LNCAP (cell line): ENCODE measurements at regions not wholly inside any gene's neighbourhood (a gene's known extent, or its start where the extent isn't known, plus 50 kb on each side); places are given as distances from the start of the nearest gene placed in this dataset.

Experiments used
- TF ChIP-seq, protein P1 (sequence below): fragments of 450-650 bp; IDR thresholded peaks from 2 replicates; pipeline ENCODE4 v1.5.1; 2017; ENCODE audit warnings: mild to moderate bottlenecking

- TF ChIP-seq, protein P1, sequence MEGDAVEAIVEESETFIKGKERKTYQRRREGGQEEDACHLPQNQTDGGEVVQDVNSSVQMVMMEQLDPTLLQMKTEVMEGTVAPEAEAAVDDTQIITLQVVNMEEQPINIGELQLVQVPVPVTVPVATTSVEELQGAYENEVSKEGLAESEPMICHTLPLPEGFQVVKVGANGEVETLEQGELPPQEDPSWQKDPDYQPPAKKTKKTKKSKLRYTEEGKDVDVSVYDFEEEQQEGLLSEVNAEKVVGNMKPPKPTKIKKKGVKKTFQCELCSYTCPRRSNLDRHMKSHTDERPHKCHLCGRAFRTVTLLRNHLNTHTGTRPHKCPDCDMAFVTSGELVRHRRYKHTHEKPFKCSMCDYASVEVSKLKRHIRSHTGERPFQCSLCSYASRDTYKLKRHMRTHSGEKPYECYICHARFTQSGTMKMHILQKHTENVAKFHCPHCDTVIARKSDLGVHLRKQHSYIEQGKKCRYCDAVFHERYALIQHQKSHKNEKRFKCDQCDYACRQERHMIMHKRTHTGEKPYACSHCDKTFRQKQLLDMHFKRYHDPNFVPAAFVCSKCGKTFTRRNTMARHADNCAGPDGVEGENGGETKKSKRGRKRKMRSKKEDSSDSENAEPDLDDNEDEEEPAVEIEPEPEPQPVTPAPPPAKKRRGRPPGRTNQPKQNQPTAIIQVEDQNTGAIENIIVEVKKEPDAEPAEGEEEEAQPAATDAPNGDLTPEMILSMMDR, result no peak
Measured at GRCh38 chr13:80726868-80727267, 385.9 kb upstream of the SPRY2 start.

DNA sequence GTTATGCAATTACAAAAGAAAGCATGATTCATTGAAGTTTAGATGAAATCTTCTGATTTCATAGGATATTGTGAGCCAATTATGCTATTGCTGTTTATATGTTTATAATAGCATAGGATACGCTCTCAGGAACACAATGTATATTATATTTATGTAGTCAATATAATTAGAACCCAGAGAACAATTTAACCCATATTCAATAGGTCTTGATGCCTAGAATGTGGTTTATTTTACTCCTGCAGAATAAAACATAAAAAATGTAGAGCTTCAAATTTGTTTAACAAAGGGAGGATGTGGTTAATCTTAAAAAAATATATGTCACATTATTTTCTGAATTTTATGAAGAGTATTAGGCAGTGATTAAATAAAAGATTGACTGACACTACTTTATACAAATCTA lies 380.8 kb upstream of the SPRY2 start:
- TF ChIP-seq, protein P1, result no peak

- TF ChIP-seq, protein P1, result no peak
Measured at GRCh38 chr13:80718970-80719369, 378.0 kb upstream of the SPRY2 start.

DNA sequence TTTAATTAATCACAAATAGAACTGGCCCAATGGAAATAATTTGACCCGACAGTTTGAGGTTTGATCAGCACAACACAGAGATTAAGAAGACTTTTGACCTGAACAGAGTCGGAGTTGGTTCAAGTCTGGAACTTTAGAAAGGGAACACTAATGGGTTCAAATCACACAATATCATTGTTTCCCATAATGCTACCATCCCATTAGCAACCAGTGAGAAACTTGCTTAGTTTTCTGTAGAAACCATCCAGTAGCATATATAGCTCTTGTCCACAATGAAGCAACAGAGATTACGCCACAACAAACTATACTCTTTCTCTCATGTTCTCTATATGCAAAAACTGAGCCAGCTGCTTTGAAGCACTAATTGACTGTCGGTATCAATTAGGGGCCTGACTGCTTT lies 376.9 kb upstream of the SPRY2 start:
- TF ChIP-seq, protein P1, result no peak

DNA sequence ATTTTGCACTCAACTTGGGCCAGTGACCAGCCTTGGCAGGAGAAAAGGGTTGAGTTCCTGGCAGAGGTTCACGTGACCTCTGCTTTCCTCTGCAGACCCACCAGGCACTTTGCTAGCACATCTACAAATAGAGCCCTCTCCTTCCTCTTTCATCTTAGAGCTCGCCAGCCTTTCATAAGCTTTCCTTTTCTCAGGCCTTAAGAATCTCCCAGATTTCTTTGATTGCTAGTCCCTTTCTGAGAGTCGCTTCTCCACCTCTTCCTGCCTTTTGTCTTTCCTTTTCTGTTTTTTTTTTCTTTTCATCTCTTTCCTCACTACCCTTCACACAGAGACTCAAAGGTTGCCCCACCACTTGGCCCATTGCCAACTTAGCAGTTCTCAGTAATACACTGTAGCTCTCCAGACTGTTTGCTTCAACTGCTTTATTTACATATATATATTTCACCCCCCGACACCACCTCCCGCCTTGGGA lies 375.7 kb upstream of the SPRY2 start:
- TF ChIP-seq, protein P1, result no peak

- TF ChIP-seq, protein P1, result no peak
Measured at GRCh38 chr13:80712026-80712425, 371.1 kb upstream of the SPRY2 start.

DNA sequence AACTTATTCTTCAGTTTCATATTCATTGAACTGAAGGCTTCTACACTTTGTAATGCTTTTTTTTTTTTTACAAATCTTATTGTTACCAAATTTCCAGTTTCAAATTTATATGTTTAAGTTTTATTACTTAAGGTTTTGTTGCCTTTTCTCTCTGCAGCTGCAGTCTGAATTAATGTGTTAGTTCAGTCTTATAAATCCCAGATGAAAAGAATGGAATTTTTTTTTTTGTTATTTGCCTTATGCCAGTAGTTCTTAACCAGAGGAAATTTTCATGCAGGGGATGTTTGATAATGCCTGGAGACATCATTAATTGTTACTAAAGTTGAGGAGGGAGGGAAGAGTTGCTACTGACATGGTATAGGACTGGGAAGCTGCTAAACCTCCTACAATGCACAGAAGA lies 367.9 kb upstream of the SPRY2 start:
- TF ChIP-seq, protein P1, result no peak
